Colonic mucosa (tissue), 4 donors: ENCODE measurements at regions not wholly inside any gene's neighbourhood (a gene's known extent, or its start where the extent isn't known, plus 50 kb on each side); places are given as distances from the start of the nearest gene placed in this dataset.
"Not testable (repeated sequence)": the region's sequence is repeated elsewhere in the genome, so short reads cannot be mapped to it uniquely, and the experiment has no call there.

Source experiments
- DNase-seq: peaks from one replicate; pipeline ENCODE4 v3.0.0-alpha.2; 2020
- H3K27ac ChIP-seq: fragments of 200-600 bp; one replicate; pipeline ENCODE4 v1.8.0; 2021
- H3K27me3 ChIP-seq: fragments of 200-600 bp; one replicate; pipeline ENCODE4 v1.8.0; 2021
- H3K36me3 ChIP-seq: fragments of 200-600 bp; one replicate; pipeline ENCODE4 v1.8.0; 2021
- H3K4me1 ChIP-seq: fragments of 200-600 bp; one replicate; pipeline ENCODE4 v1.8.0; 2021; ENCODE audit warnings: mild to moderate bottlenecking
- H3K4me3 ChIP-seq: fragments of 200-600 bp; one replicate; pipeline ENCODE4 v1.8.0; 2021
- H3K9ac ChIP-seq, 2 donors: one replicate each; pipeline ENCODE4 v1.7.0; 2013; ENCODE audit warnings: control low read depth in 2 of 2, low read depth in 2 of 2, low read length in 2 of 2
- H3K9me3 ChIP-seq: fragments of 200-600 bp; one replicate; pipeline ENCODE4 v1.8.0; 2021
- CTCF ChIP-seq: fragments of 200-600 bp; IDR thresholded peaks from one replicate; pipeline ENCODE4 v1.8.0; 2022; ENCODE audit warnings: antibody characterized with exemption, mild to moderate bottlenecking
- intact Hi-C: fragments of 100-400 bp; cut with DNase I; formaldehyde crosslinking; loops from one replicate; pipeline ENCODE4 v1.14.1; 2022
- donor health status: healthy.
- donor health status: DM: no; HTN: no; CAD: no.
- donor health status: DM: no; HTN: no; CAD: no.

- Histone ChIP-seq H3K36me3 (no peaks in the 10 kb centered on the region), H3K9ac (no peak overlapping the region), H3K4me1 (no peaks in the 10 kb centered on the region), H3K4me3 (no peak overlapping the region), H3K27ac (no peak overlapping the region), H3K9me3 (no peaks in the 10 kb centered on the region), H3K27me3 (no peaks in the 10 kb centered on the region)
- TF ChIP-seq CTCF = no peak
- DNase-seq = no peak
- intact Hi-C loops = no loop called here
Measured at GRCh38 chr2:31813016-31813415, 197.8 kb downstream of the MEMO1 start.

- no peak for DNase-seq
- no peaks in the 10 kb centered on the region for H3K36me3 ChIP-seq
- intact Hi-C loops = no loop called here
- H3K4me3 ChIP-seq = no peak overlapping the region
- H3K27me3 ChIP-seq = no peaks in the 10 kb centered on the region
- no peak for TF ChIP-seq CTCF
- H3K4me1 ChIP-seq = no peaks in the 10 kb centered on the region
- no peak overlapping the region for H3K27ac ChIP-seq
- H3K9me3 ChIP-seq = no peaks in the 10 kb centered on the region
- no peak overlapping the region for H3K9ac ChIP-seq
Measured at GRCh38 chr2:31812051-31812798, 198.6 kb downstream of the MEMO1 start.

GRCh38 chr2:31811482-31811881, 199.3 kb downstream of the MEMO1 start:
- H3K4me1 ChIP-seq = no peaks in the 10 kb centered on the region
- no peak for TF ChIP-seq CTCF

GRCh38 chr2:31810200-31810917, 200.4 kb downstream of the MEMO1 start:
- no peaks in the 10 kb centered on the region for H3K27me3 ChIP-seq
- intact Hi-C loops = no loop called here
- DNase-seq = no peak
- H3K4me3 ChIP-seq = no peak overlapping the region
- H3K9ac ChIP-seq = no peak overlapping the region
- no peaks in the 10 kb centered on the region for H3K36me3 ChIP-seq
- H3K27ac ChIP-seq = no peak overlapping the region
- H3K4me1 ChIP-seq = no peaks in the 10 kb centered on the region
- TF ChIP-seq CTCF = no peak
- no peaks in the 10 kb centered on the region for H3K9me3 ChIP-seq

More at GRCh38 chr2:31811482-31811881, 199.3 kb downstream of the MEMO1 start:
- Histone ChIP-seq H3K9me3 (no peaks in the 10 kb centered on the region), H3K4me3 (no peak overlapping the region), H3K9ac (no peak overlapping the region), H3K27ac (no peak overlapping the region), H3K27me3 (no peaks in the 10 kb centered on the region), H3K36me3 (no peaks in the 10 kb centered on the region)
- no peak for DNase-seq
- intact Hi-C loops = no loop called here

GRCh38 chr2:31805688-31806087, 205.1 kb downstream of the MEMO1 start:
- Histone ChIP-seq H3K9ac (no peak overlapping the region), H3K4me3 (no peak overlapping the region), H3K27ac (no peak overlapping the region), H3K36me3 (no peaks in the 10 kb centered on the region), H3K4me1 (no peaks in the 10 kb centered on the region), H3K27me3 (no peaks in the 10 kb centered on the region), H3K9me3 (no peaks in the 10 kb centered on the region)
- no peak for DNase-seq
- no peak for TF ChIP-seq CTCF
- intact Hi-C loops = no loop called here

GRCh38 chr2:31803481-31804153, 207.2 kb downstream of the MEMO1 start:
- DNase-seq, H3K9me3 ChIP-seq, H3K27ac ChIP-seq, H3K9ac ChIP-seq, H3K4me1 ChIP-seq, intact Hi-C loops, H3K36me3 ChIP-seq, H3K4me3 ChIP-seq, H3K27me3 ChIP-seq: not testable (repeated sequence)
